ENCODE measurements at regions not wholly inside any gene's neighbourhood (a gene's known extent, or its start where the extent isn't known, plus 50 kb on each side); places are given as distances from the start of the nearest gene placed in this dataset.

DNA sequence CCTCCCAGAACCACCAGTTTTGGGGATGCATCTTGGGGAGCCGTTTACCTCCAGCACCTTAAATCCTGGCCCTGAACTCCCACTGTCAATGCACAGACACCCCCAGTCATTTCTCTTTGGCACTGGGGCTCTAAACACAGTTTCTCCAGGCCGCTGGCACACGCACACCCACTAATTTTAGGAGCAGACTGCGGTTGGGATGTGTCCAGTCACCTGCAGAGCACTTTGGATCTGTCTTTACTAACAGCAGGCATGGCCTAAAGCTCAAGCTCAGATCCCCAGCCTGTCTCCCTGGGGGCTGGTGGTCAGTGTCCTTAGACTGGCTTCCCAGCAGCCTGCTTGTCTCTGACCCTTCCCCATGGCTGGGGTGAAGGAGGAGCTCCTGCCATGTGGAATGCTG, 49.9 kb downstream of the SYNE3 start:
- no peak for DNase-seq (ENCODE audit: low spot score)

DNA sequence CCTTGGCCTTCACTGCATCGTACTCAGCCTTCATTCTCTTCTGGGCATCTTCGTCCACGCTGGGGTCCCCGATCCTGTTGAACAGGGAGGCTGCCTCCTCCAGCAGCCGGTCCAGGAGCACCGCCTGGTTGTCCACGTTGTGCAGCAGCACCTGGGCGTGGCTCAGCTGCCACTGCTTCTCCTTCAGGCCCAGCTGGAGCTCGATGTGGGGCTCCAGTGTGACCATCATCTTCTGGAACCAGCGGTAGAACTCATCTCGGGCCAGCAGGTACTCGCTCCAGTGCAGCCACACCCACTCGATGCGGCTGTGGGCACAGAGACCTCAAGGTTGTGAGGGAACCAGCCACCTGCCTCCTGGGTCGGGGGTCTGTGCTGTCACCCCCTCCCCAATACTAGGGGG, 50.5 kb downstream of the SYNE3 start:
- DNase-seq (ENCODE audit: low spot score), result no peak

DNA sequence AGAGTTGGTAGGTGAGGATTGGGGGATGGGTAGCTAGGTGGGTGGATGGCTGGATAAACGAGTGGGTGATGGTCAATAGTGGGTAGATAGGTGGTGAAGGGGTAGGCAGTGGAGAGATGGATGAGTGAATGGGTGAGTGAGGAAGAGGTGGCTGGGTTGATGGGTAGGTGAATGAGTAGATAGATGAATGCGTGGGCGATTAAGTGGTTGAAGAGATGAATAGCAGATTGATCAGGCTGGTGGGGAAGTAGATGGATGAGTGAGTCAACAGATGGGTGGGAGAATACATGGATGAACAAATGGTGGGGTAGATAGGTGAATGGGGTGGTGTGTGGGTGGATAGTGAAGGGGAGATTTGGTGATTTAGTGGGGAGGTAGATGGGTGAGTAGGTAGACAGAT, 51.1 kb downstream of the SYNE3 start:
- DNase-seq (ENCODE audit: low spot score), result no peak

DNA sequence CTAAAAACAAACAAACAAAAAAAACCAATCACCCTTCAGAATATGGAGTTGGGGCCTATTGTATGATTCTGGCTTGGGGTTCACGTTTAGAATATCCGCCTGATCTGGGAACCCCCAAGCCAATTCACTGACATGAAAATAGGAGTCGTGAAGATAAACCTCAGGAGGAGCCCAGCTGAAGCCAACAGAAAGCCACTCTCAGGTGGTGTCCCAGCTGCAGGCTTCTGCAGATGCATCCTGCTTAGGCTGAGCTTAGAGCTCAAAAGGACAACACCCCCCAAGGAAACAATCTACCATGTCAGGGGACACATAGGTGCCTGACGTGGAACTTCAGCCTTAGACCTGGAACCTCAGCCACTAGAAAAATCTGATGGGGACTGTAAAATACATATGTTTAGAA, 51.9 kb downstream of the SYNE3 start:
- DNase-seq (ENCODE audit: low spot score), result no peak

DNA sequence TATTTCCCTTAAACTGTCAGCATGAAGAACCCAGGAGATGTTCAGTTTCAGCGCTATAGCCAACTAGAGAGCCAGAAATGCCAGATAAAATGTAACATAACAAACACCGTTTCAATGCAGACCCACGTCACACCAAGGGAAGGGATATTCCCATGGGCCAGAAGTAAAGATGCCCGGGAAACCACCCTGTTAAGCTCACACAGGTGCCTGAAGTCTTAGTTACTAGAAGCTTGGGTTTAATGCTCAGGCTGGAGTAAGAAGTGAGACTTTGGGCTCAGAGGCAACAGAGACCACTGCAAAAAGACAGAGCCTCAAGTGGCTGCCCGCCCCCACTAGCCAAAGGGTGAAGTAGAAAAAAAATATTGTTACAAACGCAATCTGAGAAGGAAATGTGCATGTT, 52.3 kb downstream of the SYNE3 start:
- no peak for DNase-seq (ENCODE audit: low spot score)

DNA sequence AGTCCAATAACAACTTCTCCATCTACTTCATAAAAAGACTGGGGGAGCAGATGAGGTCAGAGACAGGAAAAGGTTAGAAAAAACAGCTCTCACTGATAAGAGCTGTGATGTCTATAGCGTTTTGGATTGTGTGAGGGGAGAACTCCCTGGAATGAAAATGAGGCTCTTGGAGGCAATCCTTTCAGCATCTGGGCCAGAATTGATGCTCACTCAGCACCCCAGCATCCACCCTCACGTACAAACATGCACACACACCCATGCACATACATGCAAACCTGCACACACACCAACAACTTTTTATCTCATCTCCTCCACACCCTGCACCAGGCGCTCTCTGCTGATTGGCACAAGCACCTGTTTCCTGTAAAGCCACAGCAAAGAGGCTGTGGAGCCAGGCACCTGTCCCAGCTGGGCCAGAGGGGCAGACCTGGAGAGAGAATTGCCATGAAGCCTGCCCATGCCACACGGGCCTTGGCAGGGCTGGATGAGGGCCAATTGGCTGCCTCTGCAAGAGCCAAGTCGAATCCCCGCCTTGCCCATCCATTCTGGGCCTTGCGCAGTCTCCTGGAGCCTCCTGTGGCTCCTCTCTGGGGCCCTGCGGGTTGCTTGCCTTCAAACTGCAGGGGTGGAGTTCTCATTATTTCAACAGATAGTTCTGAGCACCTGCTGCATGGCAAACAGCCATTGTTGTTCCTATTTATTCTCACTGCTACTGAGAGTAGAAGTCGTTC, 53.1 kb downstream of the SYNE3 start:
- DNase-seq (ENCODE audit: low spot score), result no peak

DNA sequence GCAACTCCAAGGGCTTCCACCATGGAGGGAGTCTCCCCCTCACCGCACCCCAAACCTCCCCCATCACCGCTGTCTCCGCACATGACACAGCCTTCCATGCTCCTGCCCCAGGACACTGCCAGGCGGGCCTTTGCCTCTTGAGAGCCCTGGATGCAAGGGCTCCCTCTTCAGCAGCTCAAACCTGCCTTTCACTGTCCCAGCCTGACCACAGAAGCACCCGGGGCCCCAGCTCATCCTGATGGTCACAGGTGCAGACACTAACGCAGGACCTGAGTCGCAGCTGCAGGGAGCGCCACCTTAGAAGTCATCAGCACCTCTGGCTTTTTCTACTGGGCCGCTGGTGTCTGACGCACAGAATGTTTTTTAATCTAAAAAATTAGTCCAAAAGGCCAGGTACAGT, 54.0 kb downstream of the SYNE3 start:
- DNase-seq (ENCODE audit: low spot score), result no peak

DNA sequence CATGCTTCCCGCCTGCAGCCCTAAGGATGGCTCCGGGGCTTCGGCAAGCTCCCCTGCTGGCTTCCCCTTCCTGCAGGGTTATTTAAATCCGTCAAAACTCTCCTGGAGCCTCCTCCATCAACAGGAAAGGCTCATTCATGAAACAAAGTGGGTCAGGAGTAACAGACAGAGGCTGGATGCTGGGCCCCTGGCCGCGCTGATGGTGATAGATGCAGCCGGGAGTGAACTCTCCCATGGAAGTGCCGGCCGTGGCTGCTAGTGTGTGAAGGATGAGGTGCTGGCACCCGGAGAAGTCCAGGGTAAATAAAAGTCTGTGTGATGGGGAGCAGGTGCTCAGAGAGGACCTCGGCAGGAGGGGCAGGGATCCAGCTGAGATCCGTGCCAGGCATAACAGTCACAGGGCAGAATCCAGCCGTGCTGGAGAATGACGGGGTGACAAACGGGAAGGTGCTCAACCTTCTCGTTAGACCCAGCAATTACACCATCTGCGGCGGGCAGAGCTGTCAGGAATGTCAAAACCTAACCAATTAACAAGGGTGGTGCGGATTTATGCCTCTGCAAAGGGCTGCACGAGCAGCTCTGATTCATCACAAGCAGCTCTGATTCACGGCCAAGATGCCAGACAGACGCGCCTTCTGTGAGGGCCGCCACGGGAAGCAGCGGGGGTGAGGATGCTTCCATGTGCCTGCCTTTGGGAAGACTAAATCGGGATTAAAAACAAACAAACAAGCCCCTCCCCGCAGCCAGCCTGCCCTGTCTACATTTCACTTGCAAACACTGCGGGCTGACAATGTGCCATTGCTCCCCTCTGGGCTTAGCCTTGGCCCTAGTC, 55.6 kb downstream of the SYNE3 start:
- DNase-seq (ENCODE audit: low spot score), result peak; percentile 86

DNA sequence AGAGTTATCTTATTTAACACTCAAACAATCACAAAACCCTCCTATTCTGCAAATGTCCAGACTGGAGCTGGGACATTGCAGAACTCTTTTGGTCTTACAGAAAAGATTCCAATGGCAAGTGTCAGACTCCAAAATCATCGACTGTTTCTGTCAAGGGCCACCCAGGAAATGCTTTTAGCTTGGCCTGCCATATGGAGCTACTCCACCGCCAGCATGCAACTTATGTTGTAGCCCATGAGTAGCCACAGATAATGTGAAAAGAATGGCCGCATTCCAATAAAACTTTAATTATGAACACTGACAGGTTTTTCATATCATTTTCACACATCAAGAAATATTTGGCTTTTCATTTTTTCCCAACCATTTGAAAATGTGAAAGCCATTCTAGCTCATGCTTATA, 57.5 kb downstream of the SYNE3 start:
- no peak for DNase-seq (ENCODE audit: low spot score)

DNA sequence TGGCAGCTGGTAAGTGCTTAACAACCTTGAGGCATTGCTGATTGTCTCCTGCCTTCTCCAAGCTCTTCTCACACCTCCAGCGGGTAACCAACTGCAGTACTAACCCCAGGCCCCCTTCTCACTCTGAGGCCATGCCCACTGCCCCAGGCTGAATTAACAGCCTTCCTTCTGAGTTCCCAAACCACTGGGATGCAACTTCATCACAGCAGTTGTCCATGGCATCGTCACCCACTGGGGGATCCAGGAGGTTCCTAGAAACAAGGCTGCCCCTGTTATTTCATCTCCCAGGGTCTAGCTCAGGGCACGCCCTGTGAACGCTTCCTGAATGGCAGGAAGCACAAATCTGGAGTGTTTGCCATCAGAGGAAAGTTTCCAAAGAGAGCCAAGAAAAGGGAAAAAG, 58.0 kb downstream of the SYNE3 start:
- DNase-seq (ENCODE audit: low spot score), result no peak

DNA sequence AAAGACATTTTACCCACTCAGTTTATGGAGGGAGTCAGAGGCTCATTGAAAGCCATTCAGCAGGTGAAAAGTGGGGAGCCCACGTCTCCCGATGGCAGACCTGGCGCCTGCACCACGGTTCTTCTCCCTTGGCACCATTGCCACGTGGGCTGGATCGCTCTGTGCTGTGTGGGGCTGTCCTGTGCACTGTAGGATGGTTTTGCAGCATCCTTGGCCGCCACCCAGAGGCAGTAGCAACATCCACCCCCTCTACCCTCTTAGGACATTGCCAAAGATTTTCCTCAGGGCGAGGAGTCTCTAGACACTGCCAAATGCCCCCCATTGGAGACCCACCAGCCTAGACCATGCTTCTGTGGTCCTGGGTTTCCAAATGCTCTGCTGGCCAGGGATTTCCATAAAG, 60.2 kb downstream of the SYNE3 start:
- DNase-seq (ENCODE audit: low spot score), result no peak

DNA sequence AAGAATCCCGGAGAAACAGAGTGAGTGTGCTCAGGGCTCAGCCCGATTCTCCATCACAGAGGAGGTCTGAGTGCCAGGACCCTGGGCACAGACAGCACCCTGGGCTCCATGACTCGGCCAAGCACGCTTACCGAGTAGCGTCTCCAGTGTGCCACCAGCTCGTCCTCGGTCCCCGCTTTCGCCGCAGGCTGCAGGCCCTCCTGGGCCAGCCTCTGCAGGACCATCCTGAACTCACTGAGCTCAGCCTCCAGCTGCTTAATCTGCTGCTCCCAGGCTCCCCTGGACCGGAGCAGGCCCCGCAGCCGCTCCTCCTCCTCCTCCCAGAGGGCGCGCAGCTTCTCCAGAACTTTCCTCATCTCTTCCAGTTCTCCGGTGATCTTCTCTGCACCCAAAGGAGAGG, 61.2 kb downstream of the SYNE3 start:
- no peak for DNase-seq (ENCODE audit: low spot score)

DNA sequence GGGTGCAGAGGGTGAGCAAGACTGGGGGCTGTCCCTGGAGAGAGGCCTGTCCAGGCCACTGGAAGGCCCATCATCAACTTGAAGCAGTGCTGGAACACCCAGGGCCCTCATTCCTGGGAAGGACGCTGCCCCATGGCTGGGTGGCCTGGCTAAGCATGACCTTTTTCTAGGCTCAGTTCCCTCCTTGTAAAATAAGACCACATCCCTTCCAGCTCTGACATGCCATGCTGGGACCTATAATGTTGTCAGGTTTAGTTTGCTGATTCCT, 62.8 kb downstream of the SYNE3 start:
- no peak for DNase-seq (ENCODE audit: low spot score)

DNA sequence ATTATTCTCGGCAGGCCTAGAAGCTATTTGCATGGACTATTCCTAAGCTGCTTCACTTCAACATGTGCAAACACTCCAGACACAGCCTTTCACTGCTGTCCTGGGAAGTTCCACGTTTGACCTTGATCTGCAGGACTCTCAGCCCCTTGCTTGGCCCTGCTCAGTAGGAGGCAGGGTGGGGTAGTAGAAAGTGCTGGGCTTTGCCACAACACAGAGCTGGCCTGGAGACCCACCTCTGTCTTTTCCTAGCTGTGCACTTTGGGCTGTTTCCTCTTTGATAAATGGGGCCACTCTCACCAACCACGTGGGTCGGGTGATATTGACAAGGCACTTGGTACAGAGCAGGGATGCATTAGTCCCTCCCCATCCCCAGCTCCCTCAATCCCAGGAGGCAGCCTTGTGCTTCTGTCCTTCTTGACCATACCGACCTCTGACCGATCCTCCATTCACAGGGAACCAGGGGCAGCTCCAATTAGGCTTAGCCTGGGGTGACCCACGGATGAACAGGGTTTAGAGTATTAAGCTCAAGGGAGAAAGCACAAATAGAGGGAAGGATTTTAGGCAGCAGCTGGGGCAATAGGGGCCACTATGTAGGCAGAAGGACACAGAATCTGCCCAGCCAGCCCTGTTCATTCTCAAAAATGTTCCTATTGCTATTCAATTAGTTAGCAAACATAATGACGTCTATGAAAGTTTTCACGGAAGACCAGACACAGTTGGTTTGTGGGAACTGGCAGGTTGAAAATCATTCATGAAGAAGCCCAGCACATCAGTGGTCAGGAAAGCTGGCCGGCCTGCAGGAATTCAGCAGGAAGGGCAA, 63.3 kb downstream of the SYNE3 start:
- DNase-seq (ENCODE audit: low spot score), result no peak

DNA sequence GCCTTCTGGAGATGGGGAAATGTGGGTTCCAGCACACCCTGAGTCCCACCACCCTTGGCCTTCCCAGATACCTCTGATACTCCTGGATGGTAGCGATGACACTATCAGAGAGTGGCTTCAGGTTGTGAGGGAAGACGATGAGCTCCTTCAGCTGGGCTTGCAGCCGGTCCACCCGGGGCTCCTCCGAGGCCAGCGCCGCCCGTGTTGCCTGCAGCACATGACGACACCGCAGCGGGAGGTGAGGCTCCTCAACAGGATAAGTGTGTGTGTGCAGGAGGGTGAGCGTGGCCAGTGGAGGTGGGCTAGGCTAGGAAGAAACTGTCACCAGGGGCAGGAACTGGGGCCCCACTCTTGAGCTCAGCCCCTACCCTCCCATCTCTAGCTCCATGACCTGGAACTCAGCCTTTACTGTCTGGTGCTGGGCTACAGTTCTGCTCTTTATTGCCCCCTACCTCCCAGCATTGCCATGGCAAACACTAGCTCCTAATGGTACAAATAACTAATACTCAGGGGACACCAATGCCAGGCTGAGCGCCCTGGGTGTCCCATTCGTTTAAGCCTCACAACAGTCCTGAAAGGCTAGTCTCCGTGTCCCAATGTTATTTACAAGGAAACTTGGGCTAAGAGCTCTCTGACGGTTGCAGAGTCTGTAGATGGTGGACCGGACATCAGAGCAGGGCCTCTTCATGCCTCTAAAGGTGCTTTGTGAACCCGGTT, 64.1 kb downstream of the SYNE3 start:
- peak; percentile 62 for DNase-seq (ENCODE audit: low spot score)

DNA sequence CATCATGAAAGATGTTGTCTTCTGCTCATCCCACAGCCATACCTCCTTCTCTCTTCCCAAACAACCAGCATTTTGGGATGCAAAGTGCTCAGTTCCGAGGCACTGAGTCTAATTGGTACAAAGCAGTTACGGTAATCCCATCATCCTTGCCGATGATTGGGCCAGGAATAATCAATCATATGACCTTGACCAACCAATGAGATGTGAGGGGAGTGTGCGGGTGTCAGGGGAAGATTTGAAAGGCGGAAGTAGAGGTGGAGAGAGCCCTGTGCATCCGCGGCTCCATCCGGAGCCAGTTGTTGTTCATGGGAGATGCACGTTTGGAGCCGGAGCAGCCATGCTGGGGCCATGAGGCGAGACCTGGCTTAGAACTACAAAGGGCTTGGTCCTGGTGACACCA, 67.3 kb downstream of the SYNE3 start:
- DNase-seq (ENCODE audit: low spot score), result no peak

DNA sequence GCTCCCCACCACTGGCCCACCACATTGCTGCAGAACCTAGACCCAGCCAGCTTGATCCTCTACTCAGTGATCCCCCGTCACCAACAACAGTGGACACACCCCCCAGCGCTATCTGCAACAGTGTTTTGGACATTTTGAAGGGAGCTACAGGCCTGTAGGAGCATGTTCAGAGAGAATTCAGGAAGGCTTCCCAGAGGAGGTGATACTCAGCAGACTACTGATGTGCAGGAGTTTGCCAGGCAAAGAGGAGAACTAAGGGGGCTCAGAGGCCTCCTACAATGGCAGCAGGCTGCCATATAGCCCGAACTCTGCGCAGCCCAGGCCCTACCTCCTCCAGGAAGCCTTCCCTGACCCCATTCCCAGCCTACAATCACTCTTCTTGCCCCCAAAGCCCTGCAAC, 70.0 kb downstream of the SYNE3 start:
- DNase-seq (ENCODE audit: low spot score), result no peak

DNA sequence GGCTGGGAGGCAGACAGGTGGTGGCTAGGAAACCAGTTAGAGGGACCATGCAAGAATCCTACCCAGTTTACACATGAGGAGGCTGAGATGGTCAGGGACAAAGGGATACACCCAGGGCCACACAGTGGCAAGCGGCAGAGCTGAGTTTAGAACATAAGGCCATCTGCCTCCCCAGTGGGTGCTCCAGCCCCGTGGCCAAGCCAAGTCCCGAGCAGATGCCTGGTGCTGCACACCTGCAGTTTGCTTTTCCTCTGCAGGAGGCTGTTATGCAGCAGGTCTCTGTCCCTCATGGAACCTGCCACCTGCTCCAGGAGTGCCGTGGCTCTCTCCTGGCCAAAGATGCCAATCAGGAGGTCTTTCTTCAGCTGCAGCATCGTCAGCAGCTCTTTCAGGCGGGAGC, 70.8 kb downstream of the SYNE3 start:
- DNase-seq (ENCODE audit: low spot score), result no peak

DNA sequence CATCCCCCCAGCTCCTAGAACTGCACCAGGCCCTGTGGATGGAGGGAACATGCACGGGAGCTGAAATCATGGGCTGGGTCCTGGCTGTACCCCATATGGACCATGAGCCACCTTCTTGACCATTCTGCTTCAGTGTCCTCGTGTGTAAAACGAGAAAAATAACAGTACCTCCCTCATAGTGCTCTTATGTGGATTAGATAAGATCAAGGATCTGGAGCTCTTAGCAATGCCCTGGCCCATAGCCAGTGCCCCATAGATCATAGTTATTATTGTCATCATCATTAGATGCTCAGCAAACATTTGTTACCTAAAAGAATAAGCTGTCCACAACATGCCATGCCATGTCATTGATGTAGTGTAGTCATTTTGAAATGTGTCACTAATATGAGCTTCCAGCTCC, 71.3 kb downstream of the SYNE3 start:
- no peak for DNase-seq (ENCODE audit: low spot score)

DNA sequence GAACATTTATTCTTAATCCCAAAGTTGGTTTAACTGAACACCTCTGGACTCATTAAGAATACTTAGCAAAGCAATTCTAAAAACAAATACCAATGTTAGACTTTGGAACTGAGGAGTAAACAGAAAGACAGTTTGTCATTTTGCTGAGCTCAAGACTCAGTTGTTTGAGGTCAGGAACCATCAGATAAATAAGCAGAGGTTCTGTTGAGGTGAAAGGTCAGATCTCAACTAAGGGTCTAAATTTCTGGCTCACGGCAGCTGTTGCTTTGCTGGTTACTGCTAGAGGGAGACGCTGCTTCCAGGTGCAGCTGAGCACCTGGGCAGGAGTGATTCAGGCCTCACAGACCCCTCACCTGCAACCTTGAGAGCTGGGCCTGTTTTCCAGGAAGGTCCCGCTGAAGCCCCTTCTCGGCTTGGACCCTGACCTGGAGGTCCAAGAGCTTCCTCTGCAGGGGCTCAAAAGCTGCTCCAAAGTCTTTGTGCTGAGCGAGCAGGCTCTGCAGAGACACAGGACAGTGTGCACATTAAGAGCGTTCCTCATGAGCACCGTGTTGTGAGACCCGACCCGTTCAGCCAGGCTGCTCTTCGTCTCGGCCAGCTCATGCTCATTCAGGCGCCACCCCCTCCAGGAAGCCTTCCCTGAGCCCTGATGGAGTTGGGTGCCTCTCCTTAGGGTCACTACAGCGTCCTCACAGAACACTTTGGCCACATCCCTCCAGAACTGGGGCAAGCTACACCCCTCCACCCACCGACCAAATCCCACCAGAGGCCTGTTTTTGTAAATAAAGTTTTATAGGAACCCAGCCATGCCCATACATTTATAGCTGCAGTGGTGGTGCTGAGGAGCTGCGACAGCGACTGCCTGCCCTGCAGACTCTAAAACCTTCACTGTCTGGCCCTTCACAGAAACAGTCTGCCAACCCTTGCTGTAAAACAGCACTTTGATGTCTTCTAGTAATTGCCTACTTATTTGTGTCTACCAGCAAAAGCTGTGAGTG, 72.0 kb downstream of the SYNE3 start:
- DNase-seq (ENCODE audit: low spot score), result no peak

DNA sequence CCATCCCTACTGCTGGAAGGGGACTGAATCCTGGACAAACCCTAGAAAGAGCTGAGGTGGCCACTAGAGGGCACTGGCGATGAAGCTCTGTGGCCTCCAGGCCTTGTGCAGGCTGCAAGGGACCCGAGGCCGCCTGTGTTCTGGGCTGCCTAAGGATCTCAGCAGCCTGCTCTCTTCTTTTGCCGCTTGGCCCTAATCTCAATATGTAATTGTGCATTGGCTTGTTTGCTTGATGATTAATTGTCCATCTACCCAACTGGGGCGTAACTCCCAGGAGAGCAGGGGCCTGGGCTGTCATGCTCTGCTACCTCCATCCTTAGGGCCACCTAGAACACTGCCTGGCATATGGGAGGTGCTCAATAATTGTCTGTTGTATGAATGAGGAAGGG, 73.8 kb downstream of the SYNE3 start:
- DNase-seq (ENCODE audit: low spot score), result peak; percentile 86

Data from globus pallidus (tissue), 1 donor.